Upper lobe of left lung (tissue), 4 donors: ENCODE measurements at regions not wholly inside any gene's neighbourhood (a gene's known extent, or its start where the extent isn't known, plus 50 kb on each side); places are given as distances from the start of the nearest gene placed in this dataset.

Experiments used
- POLR2A ChIP-seq, 4 donors: fragments of 450-650 bp; IDR thresholded peaks; one replicate each; pipeline ENCODE4 v1.5.1; 2016 to 2017; ENCODE audit warnings: antibody characterized with exemption in 4 of 4, mild to moderate bottlenecking in 2 of 4
- POLR2AphosphoS5 ChIP-seq, 2 donors: sonication (generic); formaldehyde crosslinking; IDR thresholded peaks; one replicate each; pipeline ENCODE4 v1.5.1; 2017; ENCODE audit warnings: antibody characterized with exemption in 2 of 2

GRCh38 chr13:40377783-40378182, 288.7 kb downstream of the FOXO1 start:
- TF ChIP-seq POLR2A (IDR thresholded peaks at IDR 0.05): no peak
- TF ChIP-seq POLR2AphosphoS5 (IDR thresholded peaks at IDR 0.05): no peak
